Naive thymus-derived CD8-positive, alpha-beta T cell (primary cell): ENCODE measurements at regions not wholly inside any gene's neighbourhood (a gene's known extent, or its start where the extent isn't known, plus 50 kb on each side); places are given as distances from the start of the nearest gene placed in this dataset.

Source experiments
- ATAC-seq, 2 donors: fragments of 150-1000 bp; cut with Tn5 transposase in 1 of 2; sonication (Bioruptor Pico), chemical (Tn5 transposase) in 1 of 2; 1 replicate in 1 of 2; 2 replicates in 1 of 2; pipeline ENCODE4 v1.10.0; 2021; ENCODE audit warnings: mild to moderate bottlenecking in 2 of 2, moderate library complexity in 2 of 2
- POLR2A ChIA-PET: fragments of 350-600 bp; sonication (Branson Sonifier 250); formaldehyde crosslinking; loops from one replicate; lab custom pipeline; 2021; ENCODE audit warnings: antibody characterized with exemption; lab: Charles Lee
- DNase-seq, 10 donors: peaks; one replicate each; pipeline versions ENCODE4 v3.0.0 to v3.0.0-alpha.2; 2020 to 2022
- H3K27ac Mint-ChIP-seq, 10 donors: one replicate each; pipeline ENCODE4 v1.8.0; 2020 to 2022; ENCODE audit warnings: mild to moderate bottlenecking in 10 of 10, mixed read lengths in 10 of 10, moderate library complexity in 4 of 10, inconsistent platforms in 1 of 10
- H3K27me3 Mint-ChIP-seq, 5 donors: one replicate each; pipeline ENCODE4 v1.8.0; 2021 to 2022; ENCODE audit warnings: mixed read lengths in 5 of 5
- H3K36me3 Mint-ChIP-seq, 3 donors: one replicate each; pipeline ENCODE4 v1.8.0; 2020 to 2022; ENCODE audit warnings: mixed read lengths in 3 of 3, mild to moderate bottlenecking in 2 of 3, inconsistent platforms in 1 of 3
- H3K4me1 Mint-ChIP-seq, 4 donors: one replicate each; pipeline ENCODE4 v1.8.0; 2021 to 2022; ENCODE audit warnings: mixed read lengths in 4 of 4
- H3K4me3 Mint-ChIP-seq, 10 donors: one replicate each; pipeline ENCODE4 v1.8.0; 2020 to 2022; ENCODE audit warnings: mild to moderate bottlenecking in 10 of 10, mixed read lengths in 10 of 10, moderate library complexity in 6 of 10, inconsistent platforms in 1 of 10
- H3K9me3 Mint-ChIP-seq, 9 donors: one replicate each; pipeline ENCODE4 v1.8.0; 2020 to 2022; ENCODE audit warnings: mixed read lengths in 9 of 9, mild to moderate bottlenecking in 3 of 9, inconsistent platforms in 1 of 9, moderate library complexity in 1 of 9

- POLR2A ChIA-PET: no interaction called here
- no peak overlapping the region for H3K4me3 Mint-ChIP-seq
- ATAC-seq: no peak
Observed at GRCh38 chr7:32155712-32156111, 85.5 kb upstream of the PDE1C start.

GRCh38 chr7:32154797-32155196, 84.6 kb upstream of the PDE1C start:
- no peak overlapping the region for H3K4me3 Mint-ChIP-seq
- H3K9me3 Mint-ChIP-seq: peaks cover 0 to 10% (median 0%) of the 10 kb centered on the region in 9 donors
- POLR2A ChIA-PET: no interaction called here
- H3K27ac Mint-ChIP-seq: no peak overlapping the region
- peaks cover 0 to 2% (median 0%) of the 10 kb centered on the region in 4 donors for H3K4me1 Mint-ChIP-seq
- H3K36me3 Mint-ChIP-seq: no peaks in the 10 kb centered on the region
- ATAC-seq: no peak
- H3K27me3 Mint-ChIP-seq: peaks cover 0 to 8% (median 2%) of the 10 kb centered on the region in 5 donors
- DNase-seq: no peak

More at GRCh38 chr7:32155712-32156111, 85.5 kb upstream of the PDE1C start:
- H3K9me3 Mint-ChIP-seq: peaks cover 0 to 15% (median 0%) of the 10 kb centered on the region in 9 donors
- H3K27me3 Mint-ChIP-seq: peaks cover 0 to 9% (median 2%) of the 10 kb centered on the region in 5 donors
- peaks cover 0 to 2% (median 0%) of the 10 kb centered on the region in 4 donors for H3K4me1 Mint-ChIP-seq
- no peak for DNase-seq
- no peak overlapping the region for H3K27ac Mint-ChIP-seq
- H3K36me3 Mint-ChIP-seq: no peaks in the 10 kb centered on the region

GRCh38 chr7:32153006-32153405, 82.8 kb upstream of the PDE1C start:
- Mint-ChIP-seq H3K27ac (no peak overlapping the region), H3K4me3 (no peak overlapping the region), H3K9me3 (peaks cover 0 to 10% (median 0%) of the 10 kb centered on the region in 9 donors), H3K4me1 (peaks cover 0 to 2% (median 0%) of the 10 kb centered on the region in 4 donors), H3K36me3 (no peaks in the 10 kb centered on the region), H3K27me3 (peaks cover 0 to 7% (median under 1%) of the 10 kb centered on the region in 5 donors)
- POLR2A ChIA-PET: no interaction called here
- DNase-seq: no peak
- no peak for ATAC-seq

GRCh38 chr7:32152576-32152975, 82.4 kb upstream of the PDE1C start:
- no peak for DNase-seq
- H3K4me1 Mint-ChIP-seq: peaks cover 0 to 2% (median 0%) of the 10 kb centered on the region in 4 donors
- H3K27me3 Mint-ChIP-seq: peaks cover 0 to 9% (median 1%) of the 10 kb centered on the region in 5 donors
- no peaks in the 10 kb centered on the region for H3K36me3 Mint-ChIP-seq
- H3K27ac Mint-ChIP-seq: no peak overlapping the region
- ATAC-seq: no peak
- POLR2A ChIA-PET: no interaction called here
- H3K9me3 Mint-ChIP-seq: peaks cover 0 to 10% (median 0%) of the 10 kb centered on the region in 9 donors
- no peak overlapping the region for H3K4me3 Mint-ChIP-seq

- Mint-ChIP-seq H3K27ac (no peak overlapping the region), H3K9me3 (peaks cover 0 to 12% (median 0%) of the 10 kb centered on the region in 9 donors), H3K36me3 (no peaks in the 10 kb centered on the region), H3K4me1 (peaks cover 0 to 2% (median 0%) of the 10 kb centered on the region in 4 donors), H3K27me3 (peaks cover 0 to 13% (median 2%) of the 10 kb centered on the region in 5 donors), H3K4me3 (no peak overlapping the region)
- ATAC-seq: no peak
- POLR2A ChIA-PET: no interaction called here
- DNase-seq: no peak
Observed at GRCh38 chr7:32150589-32150988, 80.4 kb upstream of the PDE1C start.

- Mint-ChIP-seq H3K9me3 (peaks cover 0 to 13% (median 0%) of the 10 kb centered on the region in 9 donors), H3K4me1 (peaks cover 0 to 2% (median 0%) of the 10 kb centered on the region in 4 donors), H3K36me3 (no peaks in the 10 kb centered on the region), H3K27me3 (peaks cover 0 to 13% (median 2%) of the 10 kb centered on the region in 5 donors), H3K27ac (no peak overlapping the region), H3K4me3 (no peak overlapping the region)
- DNase-seq (no peak), ATAC-seq (no peak)
- POLR2A ChIA-PET: no interaction called here
Observed at GRCh38 chr7:32150039-32150438, 79.8 kb upstream of the PDE1C start.

- peaks cover 0 to 13% (median 2%) of the 10 kb centered on the region in 5 donors for H3K27me3 Mint-ChIP-seq
- DNase-seq (no peak), ATAC-seq (no peak)
Observed at GRCh38 chr7:32147546-32148268, 77.5 kb upstream of the PDE1C start.

GRCh38 chr7:32145911-32146310, 75.7 kb upstream of the PDE1C start:
- Mint-ChIP-seq H3K36me3 (no peaks in the 10 kb centered on the region), H3K9me3 (peaks cover 0 to 7% (median 0%) of the 10 kb centered on the region in 9 donors), H3K27me3 (peaks cover 0 to 13% (median 2%) of the 10 kb centered on the region in 5 donors), H3K4me3 (no peak overlapping the region), H3K27ac (no peak overlapping the region), H3K4me1 (no peaks in the 10 kb centered on the region)
- DNase-seq: no peak
- POLR2A ChIA-PET: no interaction called here
- no peak for ATAC-seq

More at GRCh38 chr7:32147546-32148268, 77.5 kb upstream of the PDE1C start:
- no peak overlapping the region for H3K4me3 Mint-ChIP-seq
- no peaks in the 10 kb centered on the region for H3K4me1 Mint-ChIP-seq
- POLR2A ChIA-PET: no interaction called here
- H3K36me3 Mint-ChIP-seq: no peaks in the 10 kb centered on the region
- no peak overlapping the region for H3K27ac Mint-ChIP-seq
- H3K9me3 Mint-ChIP-seq: peaks cover 0 to 7% (median 0%) of the 10 kb centered on the region in 9 donors

GRCh38 chr7:32144676-32145075, 74.5 kb upstream of the PDE1C start:
- POLR2A ChIA-PET: no interaction called here
- DNase-seq: no peak
- Mint-ChIP-seq H3K27me3 (peaks cover 0 to 13% (median 2%) of the 10 kb centered on the region in 5 donors), H3K36me3 (no peaks in the 10 kb centered on the region), H3K4me1 (no peaks in the 10 kb centered on the region), H3K4me3 (no peak overlapping the region), H3K9me3 (peaks cover 0 to 7% (median 0%) of the 10 kb centered on the region in 9 donors), H3K27ac (no peak overlapping the region)
- no peak for ATAC-seq

GRCh38 chr7:32143301-32143700, 73.1 kb upstream of the PDE1C start:
- Mint-ChIP-seq H3K27me3 (peaks cover 0 to 13% (median 2%) of the 10 kb centered on the region in 5 donors), H3K4me3 (no peak overlapping the region), H3K4me1 (no peaks in the 10 kb centered on the region), H3K9me3 (peaks cover 0 to 7% (median 0%) of the 10 kb centered on the region in 9 donors), H3K27ac (no peak overlapping the region), H3K36me3 (no peaks in the 10 kb centered on the region)
- POLR2A ChIA-PET: no interaction called here
- ATAC-seq (no peak), DNase-seq (no peak)

GRCh38 chr7:32142649-32143048, 72.4 kb upstream of the PDE1C start:
- no peak overlapping the region for H3K4me3 Mint-ChIP-seq
- peaks cover 0 to 7% (median under 1%) of the 10 kb centered on the region in 9 donors for H3K9me3 Mint-ChIP-seq
- H3K4me1 Mint-ChIP-seq: no peaks in the 10 kb centered on the region
- POLR2A ChIA-PET: no interaction called here
- DNase-seq: no peak
- peaks cover 0 to 13% (median 0%) of the 10 kb centered on the region in 5 donors for H3K27me3 Mint-ChIP-seq
- no peak for ATAC-seq
- no peaks in the 10 kb centered on the region for H3K36me3 Mint-ChIP-seq
- H3K27ac Mint-ChIP-seq: no peak overlapping the region

GRCh38 chr7:32140210-32140939, 70.2 kb upstream of the PDE1C start:
- ATAC-seq (no peak), DNase-seq (no peak)
- Mint-ChIP-seq H3K27ac (no peak overlapping the region), H3K27me3 (peaks cover 0 to 4% (median 0%) of the 10 kb centered on the region in 5 donors), H3K4me3 (no peak overlapping the region), H3K9me3 (peaks cover 0 to 8% (median 2%) of the 10 kb centered on the region in 9 donors), H3K36me3 (no peaks in the 10 kb centered on the region), H3K4me1 (no peaks in the 10 kb centered on the region)
- POLR2A ChIA-PET: no interaction called here

- ATAC-seq: no peak
- no peak for DNase-seq
- POLR2A ChIA-PET: no interaction called here
- peaks cover 7 to 33% (median 12%) of the 10 kb centered on the region in 9 donors for H3K9me3 Mint-ChIP-seq
- no peak overlapping the region for H3K4me3 Mint-ChIP-seq
- no peak overlapping the region for H3K27ac Mint-ChIP-seq
- H3K4me1 Mint-ChIP-seq: no peaks in the 10 kb centered on the region
- H3K36me3 Mint-ChIP-seq: no peaks in the 10 kb centered on the region
- H3K27me3 Mint-ChIP-seq: peaks cover 0 to 4% (median 0%) of the 10 kb centered on the region in 5 donors
Observed at GRCh38 chr7:32137059-32137458, 66.9 kb upstream of the PDE1C start.
